Keratinocyte (primary cell): ENCODE measurements at regions not wholly inside any gene's neighbourhood (a gene's known extent, or its start where the extent isn't known, plus 50 kb on each side); places are given as distances from the start of the nearest gene placed in this dataset.

Experiments
- EZH2 ChIP-seq: IDR thresholded peaks from one replicate; pipeline ENCODE4 v1.6.1; 2012; ENCODE audit warnings: inconsistent platforms, mild to moderate bottlenecking, low read length, moderate library complexity
- TF ChIP-seq, protein P1 (sequence below), 3 experiments: IDR thresholded peaks in 1 of 3; conservative IDR thresholded peaks in 1 of 3; optimal IDR thresholded peaks in 1 of 3; 2 replicates in 2 of 3; 3 replicates in 1 of 3; pipeline versions ENCODE3 to v1.5.1; 2011; ENCODE audit warnings: low read length in 3 of 3, mild to moderate bottlenecking in 3 of 3, moderate library complexity in 2 of 3, control low read depth in 1 of 3, inconsistent platforms in 1 of 3; ENCODE audit not compliant: insufficient read depth in 2 of 3; ENCODE audit errors: extremely low read depth in 1 of 3

- no peak for TF ChIP-seq EZH2
- TF ChIP-seq, protein P1, sequence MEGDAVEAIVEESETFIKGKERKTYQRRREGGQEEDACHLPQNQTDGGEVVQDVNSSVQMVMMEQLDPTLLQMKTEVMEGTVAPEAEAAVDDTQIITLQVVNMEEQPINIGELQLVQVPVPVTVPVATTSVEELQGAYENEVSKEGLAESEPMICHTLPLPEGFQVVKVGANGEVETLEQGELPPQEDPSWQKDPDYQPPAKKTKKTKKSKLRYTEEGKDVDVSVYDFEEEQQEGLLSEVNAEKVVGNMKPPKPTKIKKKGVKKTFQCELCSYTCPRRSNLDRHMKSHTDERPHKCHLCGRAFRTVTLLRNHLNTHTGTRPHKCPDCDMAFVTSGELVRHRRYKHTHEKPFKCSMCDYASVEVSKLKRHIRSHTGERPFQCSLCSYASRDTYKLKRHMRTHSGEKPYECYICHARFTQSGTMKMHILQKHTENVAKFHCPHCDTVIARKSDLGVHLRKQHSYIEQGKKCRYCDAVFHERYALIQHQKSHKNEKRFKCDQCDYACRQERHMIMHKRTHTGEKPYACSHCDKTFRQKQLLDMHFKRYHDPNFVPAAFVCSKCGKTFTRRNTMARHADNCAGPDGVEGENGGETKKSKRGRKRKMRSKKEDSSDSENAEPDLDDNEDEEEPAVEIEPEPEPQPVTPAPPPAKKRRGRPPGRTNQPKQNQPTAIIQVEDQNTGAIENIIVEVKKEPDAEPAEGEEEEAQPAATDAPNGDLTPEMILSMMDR (optimal IDR thresholded peaks at IDR 0.05 in 1 of 3, IDR thresholded peaks at IDR 0.05 in 1 of 3, conservative IDR thresholded peaks at IDR 0.05 in 1 of 3; ENCODE audit: extremely low read depth in 1 of 3, insufficient read depth in 2 of 3, low read length in 3 of 3): no peak
These were observed 528.9 kb downstream of the OMA1 start for GRCh38 chr1:58017641-58018040.
